NCI-H460 (cell line): ENCODE measurements at regions not wholly inside any gene's neighbourhood (a gene's known extent, or its start where the extent isn't known, plus 50 kb on each side); places are given as distances from the start of the nearest gene placed in this dataset.

Source experiments
- DNase-seq: peaks from one replicate; pipeline ENCODE4 v3.0.0-alpha.2; 2016; ENCODE audit warnings: low read depth; ENCODE audit errors: extremely low read depth

DNA sequence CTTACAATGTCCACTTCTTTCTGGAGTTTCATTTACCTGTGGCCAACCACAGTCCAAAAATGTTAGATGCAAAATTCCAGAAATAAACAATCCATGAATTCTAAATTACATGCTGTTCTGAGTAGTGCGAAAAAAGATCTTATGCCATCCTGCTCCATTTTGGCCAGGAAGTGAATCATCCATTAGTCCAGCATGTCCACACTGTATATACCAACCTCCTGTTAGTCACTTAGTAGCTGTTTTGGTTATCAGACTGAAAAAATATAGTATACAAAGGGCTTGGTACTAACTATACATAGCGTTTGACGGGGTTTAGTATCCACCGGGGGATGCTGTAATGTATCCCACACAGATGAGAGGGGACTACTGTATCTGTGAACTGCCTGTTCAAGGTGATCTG lies 618.0 kb upstream of the ARGLU1 start:
- DNase-seq: no peak

DNA sequence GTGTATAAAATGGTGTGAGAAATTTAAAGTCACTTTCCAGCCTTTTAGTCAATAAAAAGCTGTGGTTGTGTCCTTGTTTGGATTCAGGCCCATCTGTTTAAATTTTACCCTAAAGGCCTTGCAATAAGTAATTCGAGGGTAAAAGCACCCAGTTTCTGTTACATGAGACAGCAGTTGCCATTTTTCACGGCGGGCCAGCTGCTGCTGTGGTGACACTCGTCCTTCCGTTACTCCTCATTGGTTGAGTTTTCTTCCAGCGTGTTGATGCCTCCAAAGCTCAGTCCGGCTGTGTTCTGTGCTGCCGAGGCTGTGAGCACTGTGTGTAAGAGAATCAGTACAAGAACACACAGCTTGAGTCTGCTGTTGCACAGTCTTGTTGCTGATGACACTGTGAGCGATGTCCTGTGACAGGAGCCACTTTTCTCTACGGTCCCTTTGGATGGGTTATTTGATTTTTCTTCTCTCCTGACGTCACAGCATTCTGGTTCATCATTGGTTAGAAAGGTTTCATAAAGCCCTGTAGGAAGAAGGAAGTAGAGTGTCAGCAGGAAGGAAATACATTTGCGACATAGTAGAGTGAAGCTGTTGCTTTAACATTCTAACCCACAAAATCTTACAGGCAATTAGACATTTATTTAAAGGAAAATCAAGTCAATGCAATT lies 602.5 kb upstream of the ARGLU1 start:
- peak; percentile 12 for DNase-seq

DNA sequence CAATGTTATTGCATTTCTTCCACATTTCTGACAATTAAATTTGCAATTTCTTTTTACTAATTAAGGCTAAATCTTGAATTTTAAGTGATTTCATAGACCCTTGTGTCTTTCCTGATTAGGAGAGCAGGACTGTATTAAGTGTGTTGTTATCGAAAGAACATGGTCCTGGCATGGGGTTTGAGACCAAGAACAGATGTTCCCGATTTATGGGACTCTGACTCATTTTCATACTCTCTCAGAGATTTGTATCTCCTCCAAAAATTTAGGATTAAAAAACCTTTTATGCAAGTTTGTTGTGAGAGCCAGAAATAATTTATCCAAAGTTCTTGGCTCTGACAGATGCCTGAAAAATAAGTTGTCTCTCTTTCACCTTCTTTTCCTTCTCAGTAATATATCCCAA lies 589.3 kb upstream of the ARGLU1 start:
- DNase-seq: no peak

DNA sequence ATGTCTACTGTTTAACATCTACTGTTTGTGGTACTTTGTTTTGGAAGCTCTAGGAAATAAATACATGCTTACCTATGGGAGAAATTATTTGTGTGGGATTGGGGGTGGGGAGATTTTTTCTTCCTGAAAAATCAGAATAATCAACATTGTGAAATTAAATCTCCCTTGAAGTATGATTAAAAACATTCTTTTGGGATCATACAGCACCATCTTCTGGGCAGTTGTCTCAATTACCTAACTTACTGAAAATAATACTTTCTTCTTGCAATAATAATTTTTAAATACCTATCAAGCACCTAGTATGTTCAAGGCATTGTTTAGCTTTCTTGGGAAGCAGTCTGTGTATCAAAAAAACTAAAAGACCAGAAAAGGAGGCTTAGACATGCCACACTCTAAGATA lies 576.5 kb upstream of the ARGLU1 start:
- DNase-seq: no peak

DNA sequence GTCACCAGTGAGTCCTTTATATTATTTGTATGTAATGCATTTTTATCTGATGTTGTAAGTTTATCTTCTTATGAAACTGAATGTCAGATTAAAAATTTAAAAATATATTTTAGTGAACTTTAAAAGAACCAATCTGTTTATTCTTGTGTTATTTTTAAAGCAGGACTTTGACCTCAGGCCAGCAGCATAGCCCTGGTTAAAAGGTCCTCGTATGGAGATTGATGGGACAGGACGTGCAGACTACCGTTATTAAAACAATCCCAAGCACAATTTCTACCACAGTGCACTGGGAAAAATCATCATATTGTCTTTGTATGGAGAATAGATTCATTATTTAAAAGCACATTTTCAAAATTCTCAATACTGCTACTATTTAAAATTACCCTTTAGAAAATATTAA lies 573.8 kb upstream of the ARGLU1 start:
- DNase-seq: no peak

DNA sequence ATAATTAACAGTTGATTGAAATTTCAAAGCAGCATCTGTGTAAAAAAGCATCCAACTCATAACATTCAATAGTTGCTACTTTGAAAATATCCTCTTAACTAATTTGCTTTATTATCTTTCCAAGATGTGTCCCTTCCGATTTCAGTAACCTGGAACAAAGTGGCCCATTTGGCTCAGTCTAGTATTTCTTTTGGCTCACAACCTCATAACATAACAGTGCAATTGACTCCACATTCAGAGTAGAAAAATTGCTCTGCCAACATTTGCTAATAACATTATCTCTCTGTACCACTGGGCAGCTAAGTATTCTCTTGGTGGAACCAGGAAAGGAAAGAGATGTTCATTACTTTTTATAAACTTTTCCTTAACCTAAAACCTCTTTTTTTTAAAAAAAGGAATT lies 571.1 kb upstream of the ARGLU1 start:
- DNase-seq: no peak

DNA sequence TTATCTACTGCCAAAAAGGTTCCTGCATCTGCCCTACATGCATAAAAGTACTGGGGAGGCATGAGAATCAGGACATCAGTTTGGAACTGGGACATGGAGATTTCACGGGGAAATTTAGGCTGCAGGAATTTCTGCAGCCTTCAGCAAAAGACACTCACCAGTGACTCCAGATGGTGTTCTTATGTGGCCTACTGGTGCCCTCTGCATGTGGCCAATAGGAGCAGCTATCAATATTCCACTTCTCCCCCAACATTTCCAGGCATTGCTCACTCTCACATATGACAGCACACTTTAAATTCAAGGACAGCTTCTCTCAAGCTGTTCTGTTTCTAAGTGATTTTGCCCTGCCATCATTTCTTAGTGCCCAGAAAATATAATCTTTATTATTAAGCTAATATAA lies 570.5 kb upstream of the ARGLU1 start:
- no peak for DNase-seq

DNA sequence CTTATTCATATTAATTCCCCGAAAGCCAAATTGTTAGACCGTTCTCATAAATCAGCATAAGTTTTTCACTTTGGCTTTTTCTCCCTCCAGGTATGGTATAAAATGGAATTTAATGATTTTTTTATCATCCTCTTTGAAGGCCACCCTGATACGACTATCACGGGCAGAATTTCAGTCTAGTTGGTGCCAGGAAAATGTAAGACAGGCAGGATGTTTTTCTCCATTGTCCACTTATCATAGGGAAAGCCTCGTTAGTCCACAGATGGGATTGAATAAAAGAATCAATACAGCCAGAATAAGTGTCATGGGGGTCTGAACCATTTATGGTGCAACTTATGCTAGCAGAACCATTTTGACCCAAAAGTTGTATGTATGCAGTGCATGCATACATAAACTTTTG lies 566.0 kb upstream of the ARGLU1 start:
- DNase-seq: no peak

DNA sequence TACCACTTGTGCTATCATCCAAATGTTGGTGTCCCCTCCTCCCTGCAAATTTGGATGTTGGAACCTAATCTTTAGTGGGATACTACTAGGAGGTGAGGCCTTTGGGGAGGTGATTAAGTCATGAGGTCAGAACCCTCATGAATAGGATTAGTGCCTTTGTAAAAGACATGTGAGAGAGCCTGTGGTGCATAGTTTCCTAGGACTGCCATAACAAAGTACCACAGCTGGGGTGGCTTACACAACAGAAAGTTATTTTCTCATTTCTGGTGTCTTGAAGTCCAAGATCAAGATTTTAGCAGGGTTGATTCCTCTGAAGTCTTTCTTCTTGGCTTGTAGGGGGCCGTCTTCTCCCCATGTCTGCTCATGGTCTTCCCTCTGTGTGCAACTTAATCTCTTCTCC lies 562.6 kb upstream of the ARGLU1 start:
- DNase-seq: no peak

DNA sequence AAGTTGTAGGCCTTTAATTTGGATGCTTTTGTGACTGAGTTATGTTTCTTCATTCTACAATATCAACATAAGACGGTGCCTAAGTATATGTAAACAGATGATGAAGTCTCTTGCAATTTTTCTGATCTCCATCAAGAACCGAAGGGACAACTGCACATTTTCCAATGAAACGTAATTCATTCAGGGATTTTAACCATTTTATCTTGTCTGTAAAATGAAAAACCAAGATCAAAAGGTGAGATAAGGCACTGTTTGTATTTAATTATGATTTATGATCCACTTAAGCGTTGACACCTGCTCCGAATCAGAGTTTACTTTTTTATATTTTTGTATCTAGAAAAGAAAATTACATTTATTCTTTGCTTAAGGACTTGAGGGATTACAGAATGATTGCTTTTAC lies 556.8 kb upstream of the ARGLU1 start:
- no peak for DNase-seq

DNA sequence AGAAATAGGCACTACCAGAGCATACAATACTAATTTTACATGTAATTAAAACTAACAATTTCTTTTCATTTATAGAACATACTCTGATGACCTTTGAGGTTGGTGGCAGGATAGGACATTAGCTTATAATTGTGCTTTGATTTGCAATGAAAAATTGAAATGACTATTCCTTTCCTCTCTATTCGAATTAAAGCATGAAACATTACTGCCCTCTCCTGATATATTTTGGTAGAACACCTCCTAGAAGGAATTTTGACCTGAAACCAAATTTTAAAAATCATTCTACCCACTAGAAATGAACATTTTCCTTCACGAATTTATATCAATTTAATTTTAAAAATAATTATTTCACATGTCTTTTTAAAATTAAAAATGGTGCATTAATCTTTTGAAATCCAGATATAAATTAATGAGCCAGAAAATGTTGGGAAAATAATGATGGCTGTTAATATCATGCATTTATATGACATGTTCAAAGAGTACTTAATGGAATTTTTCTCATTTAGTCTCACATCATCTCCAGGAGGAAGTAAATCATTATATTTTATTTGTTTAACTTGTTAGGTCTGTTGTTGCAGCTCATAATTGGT lies 556.3 kb upstream of the ARGLU1 start:
- peak; percentile 19 for DNase-seq

DNA sequence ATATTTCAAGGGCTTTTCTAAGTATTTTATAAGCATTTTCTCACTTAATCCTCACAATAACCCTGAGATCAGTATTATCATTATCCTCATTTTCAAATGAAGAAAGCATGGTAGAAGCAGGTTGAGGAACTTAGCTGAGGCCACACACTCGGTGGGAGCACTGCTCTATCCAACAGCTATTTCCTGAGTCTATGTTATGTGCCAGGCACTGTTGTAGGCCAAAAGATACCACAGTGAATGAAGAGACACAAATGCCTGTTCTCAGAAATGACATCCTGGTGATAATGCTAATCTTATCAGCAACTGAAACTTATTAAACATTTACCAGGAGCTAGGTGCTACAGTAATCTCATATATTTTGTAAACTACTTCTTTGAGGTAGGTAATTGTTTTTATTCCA lies 553.9 kb upstream of the ARGLU1 start:
- DNase-seq: no peak

DNA sequence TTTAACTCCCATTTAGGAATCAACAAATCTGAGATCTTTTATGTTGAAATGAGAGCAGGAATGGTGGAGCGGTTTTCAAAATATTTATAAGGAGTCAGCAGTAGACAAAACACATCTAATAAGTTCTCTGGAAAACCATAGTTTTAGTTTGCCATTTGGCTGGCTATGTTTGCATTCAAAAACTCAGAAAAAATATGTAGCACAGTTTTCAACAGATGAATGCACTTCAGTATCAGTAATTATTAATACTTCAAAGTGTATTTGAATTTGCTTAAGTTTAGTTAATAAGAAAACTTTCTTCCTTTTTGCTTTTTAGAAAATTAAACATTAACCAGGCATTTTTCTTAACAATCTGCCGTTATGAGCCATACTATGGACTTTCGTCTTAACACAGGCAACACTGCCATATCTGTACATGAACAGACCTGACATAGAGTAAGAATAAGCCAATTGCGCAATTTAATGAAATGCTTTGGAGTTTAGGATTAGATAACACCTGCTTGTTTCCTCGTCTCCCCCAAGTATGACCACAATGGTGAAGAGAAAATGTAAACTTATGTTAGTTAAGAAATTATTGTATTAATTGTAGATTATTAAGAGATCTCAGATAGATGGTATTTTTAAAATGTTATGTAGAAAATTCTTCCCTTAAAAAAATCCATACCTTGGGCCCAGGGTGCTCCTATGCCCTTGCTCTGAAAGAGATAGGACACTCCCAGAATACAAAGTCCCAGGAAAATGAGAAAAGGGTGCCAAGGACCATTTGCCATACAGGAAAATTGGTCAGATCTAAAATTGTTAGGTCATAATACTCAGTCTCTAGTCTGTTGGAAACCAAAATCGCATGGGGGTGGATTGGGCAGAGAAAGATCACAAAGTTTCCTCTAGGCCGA lies 552.3 kb upstream of the ARGLU1 start:
- no peak for DNase-seq

DNA sequence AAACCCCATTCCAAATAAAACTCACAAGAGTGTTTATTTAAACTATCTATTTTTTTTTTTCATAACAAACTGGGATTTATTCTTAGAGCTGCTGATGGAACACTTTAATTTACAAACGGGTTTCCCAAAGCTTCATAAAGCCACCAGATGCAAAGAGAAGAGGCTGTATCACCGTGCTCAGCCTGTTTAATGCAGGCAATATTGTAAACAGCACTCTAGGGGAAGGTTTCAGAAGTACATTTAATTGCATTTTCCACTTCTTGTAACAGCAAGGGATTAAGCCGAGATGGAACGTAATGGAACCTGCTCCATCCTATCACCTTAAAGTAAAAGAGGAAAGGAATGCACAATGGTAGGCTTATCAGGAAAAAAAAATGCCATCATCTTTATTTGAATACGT lies 550.6 kb upstream of the ARGLU1 start:
- no peak for DNase-seq

DNA sequence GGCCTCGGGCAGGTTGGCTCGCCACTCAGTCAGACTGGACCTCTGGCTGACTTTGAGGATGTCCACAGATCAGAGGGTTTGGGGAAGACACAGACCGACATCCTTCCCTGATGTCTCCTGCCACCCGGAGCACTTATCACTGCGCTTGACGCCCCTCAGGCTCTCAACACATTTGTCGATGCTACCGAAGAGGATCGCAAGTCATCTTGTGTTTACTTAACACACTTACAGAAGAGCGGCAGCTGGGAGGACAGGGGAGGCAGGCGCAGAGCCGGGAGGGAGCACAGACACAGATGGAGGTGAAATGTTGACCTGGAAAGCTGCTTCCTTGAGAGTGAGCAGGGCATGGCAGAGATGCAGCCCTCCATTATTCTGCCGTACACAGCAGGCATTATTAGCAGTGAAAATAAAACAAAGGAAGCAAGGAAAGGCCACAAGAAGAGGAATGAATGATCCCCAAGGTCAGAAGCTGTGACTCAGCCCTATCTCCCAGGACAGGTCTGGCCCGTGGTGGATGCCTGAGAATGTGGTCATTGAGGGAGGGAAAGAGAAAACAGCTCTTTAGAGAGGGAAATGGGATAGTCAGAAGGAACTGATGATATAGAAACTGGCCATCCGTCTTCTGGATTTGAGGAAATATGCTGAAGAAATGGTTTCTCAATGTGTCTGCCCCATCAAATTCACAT lies 549.5 kb upstream of the ARGLU1 start:
- DNase-seq: no peak

DNA sequence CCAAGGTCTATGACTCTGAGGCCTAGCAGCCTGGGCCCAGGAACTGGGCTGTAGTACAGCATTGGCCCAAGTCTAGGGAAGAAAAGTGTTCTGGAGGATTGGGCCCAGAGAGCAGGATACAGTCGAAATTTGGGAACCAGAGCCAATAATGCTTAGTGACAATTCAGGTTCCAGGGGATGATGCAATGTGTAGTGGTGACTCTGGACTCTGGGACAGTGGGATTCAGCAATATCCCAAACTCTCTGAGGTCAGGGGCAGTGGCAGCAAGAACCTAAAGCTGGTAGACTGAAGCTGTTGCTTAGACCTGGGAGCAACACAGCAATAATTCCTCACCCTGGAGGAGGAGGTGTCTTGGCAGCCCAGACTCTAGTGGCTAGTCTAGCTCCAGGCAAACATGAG lies 545.5 kb upstream of the ARGLU1 start:
- DNase-seq: no peak

DNA sequence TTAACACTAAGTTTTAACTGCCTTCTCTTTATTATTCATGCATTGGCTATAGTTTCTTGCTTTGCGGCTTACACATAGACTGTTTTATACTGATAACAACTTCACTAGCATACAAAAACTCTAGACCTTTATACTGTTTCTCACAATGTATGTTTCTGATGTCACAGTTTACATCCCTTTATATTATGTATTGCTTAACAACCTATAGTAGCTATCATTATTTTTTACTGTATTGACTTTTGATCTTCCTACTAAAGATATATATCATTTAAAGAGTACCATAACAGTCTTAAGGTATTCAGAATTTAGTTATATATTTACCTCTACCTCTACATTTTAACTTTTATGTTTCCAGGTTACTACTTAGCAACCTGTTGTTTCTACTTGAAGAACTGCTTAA lies 543.3 kb upstream of the ARGLU1 start:
- DNase-seq: no peak

DNA sequence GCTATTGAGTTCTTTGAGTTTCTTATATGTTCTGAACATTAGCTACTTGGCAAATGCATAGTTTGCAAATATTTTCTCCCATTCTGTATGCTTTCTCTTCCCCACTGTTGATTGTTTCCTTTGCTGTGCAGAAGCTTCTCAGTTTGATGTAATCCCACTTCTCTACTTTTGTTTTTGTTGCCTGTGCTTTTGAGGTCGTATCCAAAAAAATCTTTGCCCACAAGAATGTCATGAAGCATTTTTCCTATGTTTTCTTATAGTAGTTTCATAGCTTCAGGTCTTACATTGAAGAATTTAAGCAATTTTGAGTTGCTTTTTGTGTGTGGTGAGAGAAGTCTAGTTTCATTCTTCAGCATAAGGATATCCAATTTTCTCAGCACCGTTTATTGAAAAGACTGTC lies 536.7 kb upstream of the ARGLU1 start:
- DNase-seq: no peak

DNA sequence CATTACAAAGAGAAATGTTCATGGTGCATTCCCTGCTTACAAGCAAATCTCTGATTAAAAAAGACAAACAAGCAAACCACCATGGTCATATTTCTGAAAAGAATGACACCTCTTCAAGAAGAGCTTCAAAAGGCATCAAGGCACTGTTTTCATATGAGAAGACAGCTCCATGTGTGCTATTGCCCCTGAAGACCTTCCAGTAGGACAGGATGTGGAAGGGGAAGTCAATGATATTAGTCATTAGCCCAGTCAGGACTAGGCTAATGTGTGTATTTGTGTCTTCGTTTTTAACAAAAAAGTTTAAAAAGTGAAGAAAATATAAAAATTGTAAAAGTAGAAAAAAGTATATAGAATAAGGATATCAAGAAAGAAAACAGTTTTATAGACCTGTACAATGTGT lies 534.7 kb upstream of the ARGLU1 start:
- DNase-seq: no peak

DNA sequence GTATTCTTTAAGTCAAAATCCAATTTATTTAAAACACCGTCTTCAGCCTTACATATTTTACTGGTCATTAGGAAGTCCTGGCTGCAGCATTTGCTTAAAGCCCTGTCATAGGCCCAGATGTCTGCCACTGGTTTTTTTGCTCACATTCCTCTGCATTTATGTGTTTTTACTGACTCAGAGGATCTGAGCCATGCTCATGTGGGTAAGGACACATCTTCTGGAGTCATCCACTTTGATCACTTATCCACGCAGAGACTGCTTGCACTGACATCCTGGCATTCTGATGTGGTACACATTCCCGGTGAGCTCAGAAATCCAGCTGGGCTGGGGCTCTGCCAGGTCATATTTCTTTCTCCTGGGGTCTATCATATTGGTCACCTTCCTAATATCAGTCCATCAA lies 531.7 kb upstream of the ARGLU1 start:
- no peak for DNase-seq

DNA sequence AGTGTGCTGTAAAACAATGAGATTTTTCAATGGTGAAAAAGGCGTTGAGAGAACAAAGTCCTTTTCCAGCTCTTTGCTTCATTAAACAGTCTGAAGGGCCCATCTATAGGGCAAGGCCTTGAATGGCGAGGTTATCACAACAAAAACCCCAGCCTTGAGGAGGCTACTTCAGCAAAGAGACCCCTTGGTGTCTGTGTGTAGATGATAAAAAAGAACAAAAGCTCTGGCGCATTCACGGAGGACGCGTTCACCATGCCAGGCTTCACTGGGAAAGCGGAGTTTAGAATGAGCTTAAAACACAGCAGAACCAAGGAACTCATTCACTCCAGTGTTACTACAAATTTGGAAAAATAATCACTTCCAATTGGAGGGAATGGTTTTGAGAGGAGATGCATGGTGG lies 530.0 kb upstream of the ARGLU1 start:
- no peak for DNase-seq

DNA sequence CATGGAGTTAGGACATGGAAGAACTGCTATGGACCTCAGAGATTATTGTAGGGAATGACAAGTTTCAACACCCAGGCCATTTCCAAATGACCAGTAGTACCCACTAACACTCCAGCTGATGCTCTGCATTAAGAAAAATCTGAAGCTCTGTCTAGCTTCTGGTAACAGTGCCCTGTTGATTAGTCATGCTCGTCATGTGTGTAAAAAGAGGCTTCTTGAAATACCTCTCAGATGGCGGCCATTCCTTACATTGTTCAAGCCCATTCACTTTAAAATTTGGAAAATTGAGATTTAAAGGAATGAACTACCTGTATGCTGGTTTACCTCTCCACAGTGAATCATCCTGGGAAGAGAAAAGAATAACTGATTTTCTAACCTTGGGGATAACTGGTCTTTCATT lies 527.9 kb upstream of the ARGLU1 start:
- DNase-seq: no peak
